ENCODE measurements at regions not wholly inside any gene's neighbourhood (a gene's known extent, or its start where the extent isn't known, plus 50 kb on each side); places are given as distances from the start of the nearest gene placed in this dataset.

DNA sequence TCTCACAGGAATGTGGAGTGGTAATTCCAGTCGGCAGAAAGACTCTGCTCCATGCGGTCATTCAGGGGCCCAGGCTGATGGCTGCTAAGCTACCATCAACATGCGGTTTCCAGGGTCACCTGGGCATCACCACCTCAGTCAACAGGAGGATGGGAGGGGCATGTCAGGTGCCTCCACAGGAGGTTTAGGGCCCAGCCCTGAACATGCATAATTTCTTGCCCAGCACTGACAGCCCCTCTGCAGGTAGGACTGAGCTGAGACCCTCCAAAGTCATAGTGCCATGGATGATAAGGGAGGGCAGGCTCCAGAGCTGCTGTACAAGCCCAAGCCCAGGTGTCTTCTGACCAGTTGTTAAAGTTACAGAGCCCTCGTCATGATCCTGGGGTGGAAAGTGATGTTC is 244.0 kb upstream of the SFSWAP start:
- TF ChIP-seq SP1 (IDR thresholded peaks at IDR 0.05) (no peak), FOXA1 (IDR thresholded peaks at IDR 0.05) (no peak), BHLHE40 (IDR thresholded peaks at IDR 0.05; ENCODE audit: borderline replicate concordance) (no peak), LEF1 (IDR thresholded peaks at IDR 0.05; ENCODE audit: borderline replicate concordance) (no peak)
- TF ChIP-seq, protein P1, sequence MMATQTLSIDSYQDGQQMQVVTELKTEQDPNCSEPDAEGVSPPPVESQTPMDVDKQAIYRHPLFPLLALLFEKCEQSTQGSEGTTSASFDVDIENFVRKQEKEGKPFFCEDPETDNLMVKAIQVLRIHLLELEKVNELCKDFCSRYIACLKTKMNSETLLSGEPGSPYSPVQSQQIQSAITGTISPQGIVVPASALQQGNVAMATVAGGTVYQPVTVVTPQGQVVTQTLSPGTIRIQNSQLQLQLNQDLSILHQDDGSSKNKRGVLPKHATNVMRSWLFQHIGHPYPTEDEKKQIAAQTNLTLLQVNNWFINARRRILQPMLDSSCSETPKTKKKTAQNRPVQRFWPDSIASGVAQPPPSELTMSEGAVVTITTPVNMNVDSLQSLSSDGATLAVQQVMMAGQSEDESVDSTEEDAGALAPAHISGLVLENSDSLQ (IDR thresholded peaks at IDR 0.05): no peak
